GM18505 (cell line): ENCODE measurements at regions not wholly inside any gene's neighbourhood (a gene's known extent, or its start where the extent isn't known, plus 50 kb on each side); places are given as distances from the start of the nearest gene placed in this dataset.
"Not testable (repeated sequence)": the region's sequence is repeated elsewhere in the genome, so short reads cannot be mapped to it uniquely, and the experiment has no call there.

Experiments
- ATAC-seq: cut with Tn5 transposase; IDR thresholded peaks from one replicate; pipeline ENCODE4 v1.9.1; 2021; ENCODE audit not compliant: unreplicated experiment
- POLR2A ChIP-seq: IDR thresholded peaks from 4 replicates; pipeline ENCODE4 v1.6.1; 2011; ENCODE audit warnings: borderline replicate concordance; ENCODE audit not compliant: insufficient read depth, insufficient read length; ENCODE audit errors: extremely low read depth

DNA sequence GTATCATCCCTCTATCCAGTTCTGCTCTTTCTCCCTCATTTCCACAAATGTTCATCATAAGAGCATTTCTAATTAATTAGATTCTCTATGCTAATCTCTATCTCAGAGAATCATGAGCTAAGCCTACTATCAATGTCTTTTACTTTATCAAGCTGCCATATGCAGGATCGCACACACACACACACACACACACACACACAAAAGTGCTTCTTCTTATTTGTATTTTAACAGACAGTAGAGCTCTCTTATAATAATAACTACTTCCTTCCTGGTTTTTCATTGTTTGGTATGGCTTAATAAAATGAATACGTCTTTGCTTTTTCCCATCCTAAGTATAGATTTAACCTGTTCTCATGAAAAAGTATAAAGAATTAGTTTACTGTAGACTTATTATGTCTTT, 170.2 kb downstream of the HAO1 start:
- no peak for ATAC-seq
- TF ChIP-seq POLR2A = no peak

DNA sequence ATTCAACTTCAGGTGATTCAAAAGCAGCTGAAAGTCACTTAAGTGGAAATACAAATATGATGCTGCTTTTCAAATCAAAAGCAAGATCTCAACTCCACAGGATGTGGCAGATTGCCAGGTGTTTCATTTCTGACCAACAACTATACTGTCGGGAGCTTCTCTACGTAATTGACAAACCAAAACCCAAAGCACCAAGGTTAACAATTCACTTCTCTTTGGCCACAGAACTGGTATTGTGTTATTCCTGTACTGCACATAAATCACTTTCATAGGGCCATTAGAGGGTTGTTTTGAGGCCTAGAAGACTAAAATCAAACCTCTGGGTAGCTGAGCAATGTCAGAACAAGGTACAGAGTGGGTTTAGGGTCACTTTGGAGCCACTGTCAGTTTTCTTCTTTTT, 169.7 kb downstream of the HAO1 start:
- peak; percentile 90 for ATAC-seq
- TF ChIP-seq POLR2A = no peak

DNA sequence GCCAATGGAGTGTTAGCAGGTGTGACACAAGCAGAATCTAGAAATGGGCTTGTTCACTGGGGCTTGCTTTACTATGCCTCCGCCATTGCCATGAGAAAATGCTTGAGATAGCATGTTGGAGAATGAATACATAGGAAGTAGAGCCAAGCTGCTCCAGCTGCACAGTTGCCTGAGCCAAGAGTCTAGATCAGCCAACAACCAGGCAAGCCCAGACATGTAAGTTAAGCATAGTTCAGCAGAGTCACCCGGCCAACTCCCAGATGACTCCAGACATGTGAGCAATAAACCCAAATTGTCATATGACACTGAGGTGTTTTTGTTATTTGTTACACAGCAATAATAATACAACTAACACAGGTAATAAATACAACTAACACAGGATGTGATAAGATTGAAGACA, 167.9 kb downstream of the HAO1 start:
- no peak for TF ChIP-seq POLR2A
- ATAC-seq = no peak

DNA sequence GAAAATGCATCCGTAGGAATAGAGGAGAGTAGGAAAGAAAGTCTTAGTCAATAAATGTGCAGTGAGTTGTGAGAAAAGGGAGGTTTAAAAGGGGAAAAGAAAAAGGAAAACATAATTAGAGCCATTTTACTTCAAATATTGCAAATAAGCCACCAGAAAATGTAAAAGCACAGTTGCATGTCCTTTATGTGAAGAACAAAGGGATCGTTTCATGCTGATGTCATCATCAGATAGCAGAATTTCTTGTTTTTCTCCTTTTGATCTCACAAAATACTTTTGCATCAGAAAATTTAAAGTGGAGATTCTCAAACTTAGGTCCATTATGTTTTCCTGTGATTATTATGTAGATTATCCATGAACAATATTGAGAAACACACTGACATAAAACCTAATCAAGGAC, 166.7 kb downstream of the HAO1 start:
- ATAC-seq = no peak
- TF ChIP-seq POLR2A = no peak

DNA sequence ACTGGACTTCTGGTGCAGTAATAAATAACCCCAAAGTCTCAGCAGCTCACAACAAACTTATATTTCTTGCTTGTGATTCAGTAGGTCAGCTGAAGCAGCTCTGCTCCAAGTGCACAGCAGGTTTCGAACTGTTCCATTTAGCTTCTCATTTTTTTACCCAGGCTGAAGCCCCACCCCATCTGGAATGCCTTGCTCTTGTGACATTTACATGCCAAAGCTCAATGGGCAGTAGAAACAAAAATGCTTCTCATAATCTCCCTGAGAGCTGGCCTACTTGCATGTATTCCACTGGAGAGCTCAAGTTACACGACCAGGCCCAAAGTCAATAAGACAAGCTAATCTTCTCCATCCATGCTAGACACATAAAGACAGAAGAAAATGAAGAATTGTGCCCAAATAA, 165.2 kb downstream of the HAO1 start:
- ATAC-seq = no peak
- no peak for TF ChIP-seq POLR2A

DNA sequence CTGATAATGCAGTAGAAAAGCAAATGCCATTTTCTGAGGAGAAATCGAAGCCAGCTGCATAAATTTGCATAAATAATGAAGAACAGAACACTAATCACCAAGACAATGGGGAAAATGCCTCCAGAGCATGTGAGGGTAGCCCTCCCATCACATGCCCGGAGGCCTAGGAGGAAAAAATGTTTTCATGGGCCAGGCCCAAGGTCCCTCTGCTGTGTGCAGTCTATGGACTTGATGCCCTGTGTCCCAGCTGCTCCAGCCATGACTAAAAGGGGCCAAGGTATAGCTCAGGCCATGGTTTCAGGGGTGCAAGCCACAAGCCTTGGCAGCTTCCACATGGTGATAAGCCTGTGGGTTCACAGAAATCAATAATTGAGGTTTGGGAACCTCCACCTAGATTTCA, 164.1 kb downstream of the HAO1 start:
- no peak for TF ChIP-seq POLR2A
- no peak for ATAC-seq

DNA sequence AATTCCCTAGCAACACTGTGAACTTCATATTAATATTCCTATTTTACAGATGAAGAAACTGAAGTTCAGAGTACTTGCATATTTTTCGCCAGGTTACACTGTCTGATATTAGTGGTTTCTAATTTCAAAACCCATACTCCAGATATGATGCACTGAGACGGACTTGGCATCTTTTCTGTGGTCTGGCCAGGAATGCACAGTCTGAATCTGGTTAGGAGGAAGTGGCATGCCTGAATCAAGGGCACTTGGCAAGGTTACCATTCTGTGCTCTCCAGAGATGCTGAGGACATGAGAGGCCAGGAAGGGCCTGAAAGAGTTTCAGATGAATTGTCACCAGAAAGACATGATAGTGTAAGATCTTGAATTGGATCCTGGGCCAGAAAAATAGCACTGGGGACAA, 150.1 kb downstream of the HAO1 start:
- no peak for TF ChIP-seq POLR2A
- no peak for ATAC-seq

DNA sequence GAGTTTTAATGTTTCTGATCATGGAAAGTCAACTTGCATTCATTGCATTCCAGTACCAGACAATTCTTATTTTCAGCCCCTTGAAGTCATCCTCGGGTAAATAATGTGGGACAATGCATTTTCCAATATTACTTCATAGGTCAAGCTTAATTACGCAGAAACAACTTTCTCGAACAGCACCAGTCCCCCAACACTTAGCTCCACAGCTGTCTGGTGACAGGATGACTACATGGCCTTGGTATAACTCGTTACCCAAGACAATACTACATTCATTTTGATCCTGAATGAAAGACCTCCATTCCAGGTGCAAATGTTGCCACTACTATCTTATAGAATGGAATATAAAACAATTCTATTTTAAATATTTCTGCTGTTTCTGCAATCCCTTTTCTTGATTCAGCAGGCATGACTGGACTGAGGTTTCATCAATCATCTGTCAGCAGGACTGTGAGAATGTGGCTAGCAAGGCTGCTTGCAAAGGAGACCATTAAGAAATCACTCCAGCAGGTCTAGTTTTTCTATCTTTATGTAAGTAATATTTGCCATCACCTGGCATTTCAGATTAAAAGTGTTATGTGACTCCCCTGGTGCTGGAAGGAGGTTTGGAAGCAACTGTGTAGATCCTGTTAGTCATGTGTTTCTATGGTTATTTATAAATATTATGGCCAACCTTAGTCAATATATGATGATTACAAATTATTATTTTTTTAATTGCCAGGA, 147.9 kb downstream of the HAO1 start:
- no peak for ATAC-seq
- TF ChIP-seq POLR2A = no peak

DNA sequence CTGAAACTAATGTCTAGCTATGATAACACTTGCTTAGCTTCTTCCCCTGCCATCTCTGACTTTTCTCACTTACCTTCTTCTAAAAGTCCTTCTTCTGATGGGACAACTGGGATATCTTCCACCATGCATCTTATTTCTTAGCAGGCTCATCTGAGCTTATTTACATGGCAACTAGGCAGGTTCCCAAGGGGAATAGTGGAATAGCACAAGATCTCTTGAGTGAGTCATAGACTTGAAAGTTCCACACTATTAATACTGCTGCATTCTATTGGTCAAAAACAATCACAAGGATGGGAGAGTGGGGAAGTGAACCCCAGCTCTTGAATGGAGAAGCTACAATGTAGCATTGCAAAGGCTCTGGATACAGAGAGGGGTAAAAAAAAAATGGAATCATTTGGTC, 142.1 kb downstream of the HAO1 start:
- no peak for TF ChIP-seq POLR2A

DNA sequence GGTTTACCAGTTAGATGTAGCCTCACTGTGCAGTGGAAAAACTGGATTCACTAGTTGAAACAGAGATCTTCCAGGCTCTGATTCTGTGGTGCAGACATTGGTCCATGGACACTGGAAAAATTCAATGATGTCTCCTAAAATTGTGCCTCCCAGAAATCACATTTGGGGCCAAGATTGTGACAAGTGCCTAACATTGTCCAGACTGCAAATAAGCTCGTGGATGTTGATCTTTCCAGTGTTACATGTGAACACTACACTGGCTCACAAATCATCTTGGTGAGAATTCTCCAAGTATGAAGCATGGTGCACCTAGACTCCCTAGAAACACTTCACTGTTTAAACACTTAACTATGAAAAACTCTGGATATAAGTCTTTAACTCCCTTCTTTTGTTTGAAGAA, 140.4 kb downstream of the HAO1 start:
- no peak for TF ChIP-seq POLR2A
- no peak for ATAC-seq

More for the DNA sequence above, 142.1 kb downstream of the HAO1 start:
- ATAC-seq = no peak

DNA sequence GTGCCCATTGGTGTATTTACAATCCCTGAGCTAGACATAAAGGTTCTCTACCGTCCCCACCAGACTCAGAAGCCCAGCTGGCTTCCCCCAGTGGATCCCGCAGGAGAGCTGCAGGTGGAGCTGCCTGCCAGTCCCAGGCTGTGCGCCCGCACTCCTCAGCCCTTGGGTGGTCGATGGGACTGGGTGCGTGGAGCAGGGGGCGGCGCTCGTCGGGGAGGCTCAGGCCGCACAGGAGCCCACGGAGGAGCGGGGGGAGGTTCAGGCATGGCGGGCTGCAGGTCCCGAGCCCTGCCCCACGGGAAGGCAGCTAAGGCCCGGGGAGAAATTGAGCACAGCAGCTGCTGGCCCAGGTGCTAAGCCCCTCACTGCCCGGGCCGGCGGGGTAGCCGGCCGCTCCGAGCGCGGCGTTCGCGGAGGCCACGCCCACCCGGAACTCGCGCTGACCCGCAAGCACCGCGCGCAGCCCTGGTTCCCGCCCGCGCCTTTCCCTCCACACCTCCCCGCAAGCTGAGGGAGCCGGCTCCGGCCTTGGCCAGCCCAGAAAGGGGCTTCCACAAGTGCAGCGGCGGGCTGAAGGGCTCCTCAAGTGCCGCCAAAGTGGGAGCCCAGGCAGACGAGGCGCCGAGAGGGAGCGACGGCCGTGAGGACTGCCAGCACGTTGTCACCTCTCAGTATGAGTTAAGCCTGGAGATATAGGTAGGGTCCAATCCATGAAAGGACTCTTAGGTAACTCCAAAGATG, 136.7 kb downstream of the HAO1 start:
- ATAC-seq = not testable (repeated sequence)

DNA sequence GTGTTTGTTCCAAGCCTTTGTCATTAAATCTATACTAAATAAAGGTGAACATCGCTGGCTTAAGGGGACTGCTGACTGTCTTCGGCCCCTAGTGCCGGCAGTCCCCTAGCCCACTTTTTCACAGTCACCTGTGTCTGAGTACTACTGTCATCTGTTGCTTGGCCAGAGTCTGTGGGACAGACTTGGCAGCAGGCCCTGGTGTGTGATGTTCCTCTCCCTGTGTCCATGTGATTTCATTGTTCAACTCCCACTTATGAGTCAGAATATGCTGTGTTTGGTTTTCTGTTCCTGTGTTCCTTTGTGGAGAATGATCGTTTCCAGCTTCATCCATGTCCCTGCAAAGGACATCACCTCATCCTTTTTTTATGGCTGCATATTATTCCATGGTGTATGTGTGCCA, 133.4 kb downstream of the HAO1 start:
- no peak for ATAC-seq
- no peak for TF ChIP-seq POLR2A

DNA sequence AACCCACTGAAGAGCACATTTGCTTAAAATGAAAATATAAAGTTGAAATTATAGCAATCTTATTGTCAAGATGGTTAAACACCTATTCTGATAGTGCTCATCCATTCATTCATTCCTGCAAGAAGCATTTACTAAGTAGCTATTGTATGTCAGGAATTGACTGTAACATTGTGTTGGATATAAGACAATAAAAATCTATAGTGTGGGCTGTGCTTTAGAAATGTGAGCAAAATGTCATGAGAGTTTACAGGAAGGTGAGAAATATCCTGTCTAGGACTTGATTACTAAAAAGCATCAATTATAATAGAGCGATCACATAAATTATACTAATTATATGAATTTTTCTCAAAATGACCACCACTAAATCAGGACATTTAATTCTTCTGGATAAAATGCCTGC, 123.0 kb downstream of the HAO1 start:
- ATAC-seq = no peak
- TF ChIP-seq POLR2A = no peak

DNA sequence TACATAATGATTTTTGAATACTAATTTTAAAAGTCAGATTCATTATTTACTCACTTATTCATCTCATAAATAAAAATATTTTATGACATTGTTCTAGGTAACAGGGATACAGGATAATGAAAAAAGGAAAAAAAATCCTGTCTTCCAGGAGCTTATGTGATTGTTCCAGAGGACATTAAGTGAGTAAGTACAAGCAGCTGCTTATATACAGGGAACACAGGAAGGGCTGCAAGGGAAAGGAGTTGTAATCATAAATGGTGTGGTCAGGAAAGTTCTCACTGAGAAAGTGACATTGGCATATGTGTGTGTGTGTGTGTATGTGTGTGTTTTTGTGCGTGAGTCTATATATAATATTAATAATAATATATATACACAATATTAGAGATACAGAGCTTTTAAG, 121.8 kb downstream of the HAO1 start:
- no peak for ATAC-seq
- no peak for TF ChIP-seq POLR2A

DNA sequence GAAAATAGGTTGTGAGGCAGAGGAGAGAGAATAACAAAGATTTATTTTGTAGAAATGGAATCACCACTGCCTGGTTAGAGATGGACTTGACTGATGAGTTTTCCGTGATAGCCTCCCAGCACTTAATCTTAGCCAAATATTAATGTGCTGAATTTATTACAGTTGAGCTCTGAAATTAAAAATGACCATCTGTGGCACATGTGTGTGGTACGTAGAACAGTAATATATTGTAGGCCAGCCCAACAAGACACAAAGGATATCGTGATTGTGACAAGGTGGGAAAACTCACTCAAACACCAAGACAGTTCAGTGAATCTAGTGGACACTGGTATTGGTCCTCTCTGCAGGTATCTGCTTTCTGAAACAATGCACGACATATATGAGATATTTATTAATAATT, 119.4 kb downstream of the HAO1 start:
- TF ChIP-seq POLR2A = no peak
- ATAC-seq = no peak

DNA sequence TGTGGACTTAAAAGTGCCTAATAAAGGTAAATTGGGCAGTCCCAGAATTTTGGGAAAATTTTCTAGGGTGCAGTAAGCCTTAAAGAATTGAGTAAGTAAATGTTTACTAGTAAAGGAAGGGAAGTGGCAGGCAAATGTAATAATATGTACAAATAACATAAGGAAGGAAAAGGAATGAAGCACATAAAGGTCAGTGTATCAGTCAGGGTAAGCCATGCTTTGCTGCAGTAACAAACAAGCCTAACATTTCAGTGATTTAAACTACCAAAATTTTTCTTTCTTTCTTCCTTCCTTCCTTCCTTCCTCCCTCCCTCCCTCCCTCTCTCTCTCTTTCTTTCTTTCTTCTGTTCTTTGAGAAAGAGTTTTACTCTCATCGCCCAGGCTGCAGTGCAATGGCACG, 117.5 kb downstream of the HAO1 start:
- no peak for TF ChIP-seq POLR2A
- ATAC-seq = no peak
